ENCODE measurements at regions not wholly inside any gene's neighbourhood (a gene's known extent, or its start where the extent isn't known, plus 50 kb on each side); places are given as distances from the start of the nearest gene placed in this dataset.

- DNase-seq (ENCODE audit: low spot score): no peak
- TF ChIP-seq CTCF (IDR thresholded peaks at IDR 0.05; ENCODE audit: extremely low read depth, insufficient read depth, missing control alignments): no peak
- in situ Hi-C loops (cut with MboI; ENCODE audit: low pct_unique_long_range_greater_than_20kb, low sequenced_read_pairs, unreplicated experiment): no loop called here
Measured at GRCh38 chr10:125217990-125218675, 57.8 kb upstream of the CTBP2 start.

- in situ Hi-C loops (cut with MboI; ENCODE audit: low pct_unique_long_range_greater_than_20kb, low sequenced_read_pairs, unreplicated experiment): no loop called here
- DNase-seq (ENCODE audit: low spot score): no peak
- no peak for TF ChIP-seq CTCF (IDR thresholded peaks at IDR 0.05; ENCODE audit: extremely low read depth, insufficient read depth, missing control alignments)
Measured at GRCh38 chr10:125216861-125217260, 56.5 kb upstream of the CTBP2 start.

GRCh38 chr10:125216309-125216708, 55.9 kb upstream of the CTBP2 start:
- in situ Hi-C loops (cut with MboI; ENCODE audit: low pct_unique_long_range_greater_than_20kb, low sequenced_read_pairs, unreplicated experiment): no loop called here
- no peak for DNase-seq (ENCODE audit: low spot score)
- TF ChIP-seq CTCF (IDR thresholded peaks at IDR 0.05; ENCODE audit: extremely low read depth, insufficient read depth, missing control alignments): no peak

GRCh38 chr10:125214283-125214570, 53.9 kb upstream of the CTBP2 start:
- in situ Hi-C loops (cut with MboI; ENCODE audit: low pct_unique_long_range_greater_than_20kb, low sequenced_read_pairs, unreplicated experiment): no loop called here

GRCh38 chr10:125213541-125214282, 53.3 kb upstream of the CTBP2 start:
- TF ChIP-seq CTCF (IDR thresholded peaks at IDR 0.05; ENCODE audit: extremely low read depth, insufficient read depth, missing control alignments): no peak
- no peak for DNase-seq (ENCODE audit: low spot score)
- in situ Hi-C loops (cut with MboI; ENCODE audit: low pct_unique_long_range_greater_than_20kb, low sequenced_read_pairs, unreplicated experiment): no loop called here

More at GRCh38 chr10:125214283-125214570, 53.9 kb upstream of the CTBP2 start:
- no peak for TF ChIP-seq CTCF (IDR thresholded peaks at IDR 0.05; ENCODE audit: extremely low read depth, insufficient read depth, missing control alignments)
- no peak for DNase-seq (ENCODE audit: low spot score)

GRCh38 chr10:125212150-125212809, 51.9 kb upstream of the CTBP2 start:
- TF ChIP-seq CTCF (IDR thresholded peaks at IDR 0.05; ENCODE audit: extremely low read depth, insufficient read depth, missing control alignments): no peak
- in situ Hi-C loops (cut with MboI; ENCODE audit: low pct_unique_long_range_greater_than_20kb, low sequenced_read_pairs, unreplicated experiment): no loop called here
- DNase-seq (ENCODE audit: low spot score): no peak
